ENCODE measurements at regions not wholly inside any gene's neighbourhood (a gene's known extent, or its start where the extent isn't known, plus 50 kb on each side); places are given as distances from the start of the nearest gene placed in this dataset.
"Not testable (repeated sequence)": the region's sequence is repeated elsewhere in the genome, so short reads cannot be mapped to it uniquely, and the experiment has no call there.

DNA sequence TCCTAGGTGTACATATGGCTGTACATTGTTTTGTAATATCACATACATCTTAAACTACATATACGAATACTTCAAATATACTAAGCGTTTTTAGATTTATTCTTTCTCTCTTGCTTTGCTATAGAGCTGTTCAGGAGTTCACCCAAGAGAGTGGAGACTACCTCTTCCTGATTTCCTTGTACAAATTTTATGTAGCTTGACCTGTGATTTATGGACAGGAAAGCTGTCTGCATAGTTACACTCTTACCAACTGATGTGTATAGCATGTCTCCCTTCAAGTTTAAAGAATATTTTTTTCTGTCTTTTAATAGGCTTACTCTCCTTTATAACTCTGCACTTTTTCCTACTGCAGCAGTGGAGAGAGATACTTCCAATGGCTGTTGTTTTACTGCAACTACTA is 428.7 kb downstream of the NDFIP2 start:
- no peak for DNase-seq

DNA sequence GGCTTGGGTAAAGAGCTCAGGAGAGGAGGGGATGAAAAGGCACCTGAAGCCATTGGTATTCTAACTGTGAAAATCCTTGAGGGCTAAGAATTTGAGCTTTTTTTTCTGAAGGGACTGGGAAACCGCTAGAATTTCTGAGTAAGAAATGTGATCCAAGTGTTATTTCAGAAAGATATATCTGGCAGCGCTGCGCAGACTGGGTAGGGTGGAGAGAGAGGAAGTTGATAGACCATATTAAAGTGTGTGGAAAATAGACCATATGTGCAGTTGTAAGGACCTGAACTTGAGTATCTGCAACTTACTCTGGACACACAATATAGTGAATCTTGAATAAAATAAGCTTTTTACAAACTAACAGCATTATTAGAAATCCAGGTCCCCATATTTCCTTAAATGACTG is 427.4 kb downstream of the NDFIP2 start:
- DNase-seq, result no peak

DNA sequence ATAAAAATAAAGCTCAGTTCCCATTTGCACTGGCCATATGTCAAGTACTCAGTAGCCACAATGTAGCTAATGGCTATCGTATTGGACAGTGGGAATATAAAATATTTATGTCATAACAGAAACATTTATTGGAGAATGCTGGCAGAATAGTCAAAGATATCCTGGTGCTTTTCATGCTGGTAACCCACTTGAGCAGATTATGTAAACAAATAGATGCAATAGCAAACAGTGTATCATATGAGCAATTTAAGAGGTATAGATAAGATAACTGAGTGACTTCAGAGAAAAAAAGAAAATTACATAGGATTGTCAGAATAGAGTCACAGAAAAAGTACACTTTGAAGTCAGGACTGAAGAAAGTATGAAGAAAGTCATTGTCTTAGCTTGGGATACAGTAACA is 426.6 kb downstream of the NDFIP2 start:
- no peak for DNase-seq

GRCh38 chr13:79906345-79906744 is 425.4 kb downstream of the NDFIP2 start:
- no peak for DNase-seq

GRCh38 chr13:79905018-79905417 is 424.1 kb downstream of the NDFIP2 start:
- DNase-seq, result no peak

DNA sequence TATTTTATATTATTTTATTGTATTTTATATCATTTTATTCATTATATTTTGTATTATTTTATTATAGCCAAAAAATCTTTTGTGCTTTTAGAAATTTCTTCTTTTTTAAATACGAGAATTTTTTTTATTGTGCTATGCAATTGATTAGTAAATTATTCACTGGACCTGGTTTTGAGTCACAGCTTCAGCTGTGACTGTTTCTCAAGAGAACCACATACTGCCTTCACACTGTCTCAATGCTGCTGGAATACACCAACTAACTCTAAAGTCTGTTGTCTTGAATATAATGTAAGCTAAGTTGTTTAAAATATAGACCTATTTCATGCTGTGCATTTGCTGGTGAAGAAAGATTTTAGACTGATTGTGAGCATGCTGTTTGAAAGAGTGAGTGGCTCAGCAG is 423.6 kb downstream of the NDFIP2 start:
- DNase-seq, result no peak

- DNase-seq, result no peak
Measured at GRCh38 chr13:79901336-79901735, 420.4 kb downstream of the NDFIP2 start.

DNA sequence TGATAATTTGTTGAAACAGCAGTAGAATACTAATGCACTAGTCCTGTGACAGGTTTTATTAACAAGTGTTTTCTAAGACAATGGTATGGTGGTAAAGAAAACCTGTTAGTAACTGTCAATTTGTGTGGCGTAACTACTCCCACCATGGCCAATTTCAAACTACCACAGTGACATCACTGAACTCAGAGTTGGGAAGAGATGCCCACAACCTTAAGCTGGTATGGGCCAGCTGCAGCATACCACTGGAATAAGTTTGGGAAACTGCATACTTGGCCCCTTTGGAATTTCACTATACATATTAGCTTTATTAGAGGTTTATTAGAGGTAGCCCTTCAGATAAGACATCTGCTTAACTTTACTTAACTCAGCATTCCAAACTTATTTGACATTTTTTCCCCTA is 419.4 kb downstream of the NDFIP2 start:
- no peak for DNase-seq

DNA sequence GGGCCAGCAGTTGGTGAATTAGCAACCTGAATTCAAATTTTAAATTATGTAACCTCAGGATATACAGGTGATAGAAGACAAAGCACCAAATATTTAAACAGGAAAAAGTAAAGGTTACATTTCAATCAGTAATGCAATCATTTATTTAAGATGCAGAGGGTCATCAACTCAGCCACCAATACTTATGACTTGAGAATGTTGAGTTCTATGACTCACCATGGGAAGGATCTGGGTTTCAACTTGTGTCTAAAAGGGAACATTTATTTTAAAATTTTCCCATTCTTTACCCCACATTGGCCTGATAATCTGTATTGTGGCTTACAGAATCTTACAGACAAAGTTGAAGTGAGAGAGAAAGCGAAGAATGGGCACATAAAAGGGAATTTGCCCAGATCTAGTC is 418.0 kb downstream of the NDFIP2 start:
- no peak for DNase-seq

- DNase-seq, result no peak
Measured at GRCh38 chr13:79898202-79898826, 417.4 kb downstream of the NDFIP2 start.

GRCh38 chr13:79896851-79897250 is 415.9 kb downstream of the NDFIP2 start:
- no peak for DNase-seq

DNA sequence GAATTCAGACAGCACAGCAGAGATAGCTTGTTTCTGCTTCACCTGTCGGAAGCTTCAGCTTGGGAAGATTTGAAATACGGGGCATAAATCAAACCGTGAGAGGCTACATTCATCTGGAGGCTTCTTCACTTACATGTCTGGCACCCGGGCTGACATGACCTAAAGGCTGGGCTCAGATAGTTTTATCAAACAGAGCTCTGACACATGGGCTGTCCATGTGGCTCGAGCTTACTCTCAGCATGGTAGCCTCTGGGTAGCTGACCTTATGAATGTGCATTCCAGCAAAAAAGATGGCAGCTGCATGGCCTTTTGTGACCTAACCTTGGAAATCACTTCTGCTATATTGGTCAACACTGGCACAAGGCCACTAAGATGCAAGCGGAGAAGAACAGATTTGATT is 414.5 kb downstream of the NDFIP2 start:
- no peak for DNase-seq

- not testable (repeated sequence) for DNase-seq
Measured at GRCh38 chr13:79887278-79887677, 406.3 kb downstream of the NDFIP2 start.

DNA sequence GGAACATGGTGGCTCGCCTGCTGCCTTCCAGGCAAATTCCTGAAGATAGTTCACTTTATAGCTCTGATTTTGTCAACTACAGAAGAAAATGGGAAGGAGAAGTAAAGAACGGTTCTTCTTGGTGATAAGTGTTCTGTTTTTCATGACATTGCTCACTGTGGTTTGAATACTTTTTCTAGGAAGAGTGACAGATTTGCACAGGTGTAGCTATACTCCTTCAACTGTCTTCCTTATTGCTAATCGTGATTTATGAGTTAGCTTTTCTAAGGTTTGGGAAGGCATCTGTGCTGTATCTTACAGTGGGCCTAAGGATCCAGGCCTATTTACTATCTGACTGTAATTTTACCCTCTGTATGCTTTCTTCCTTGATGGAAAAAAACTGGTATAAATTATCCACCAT is 405.6 kb downstream of the NDFIP2 start:
- no peak for DNase-seq

DNA sequence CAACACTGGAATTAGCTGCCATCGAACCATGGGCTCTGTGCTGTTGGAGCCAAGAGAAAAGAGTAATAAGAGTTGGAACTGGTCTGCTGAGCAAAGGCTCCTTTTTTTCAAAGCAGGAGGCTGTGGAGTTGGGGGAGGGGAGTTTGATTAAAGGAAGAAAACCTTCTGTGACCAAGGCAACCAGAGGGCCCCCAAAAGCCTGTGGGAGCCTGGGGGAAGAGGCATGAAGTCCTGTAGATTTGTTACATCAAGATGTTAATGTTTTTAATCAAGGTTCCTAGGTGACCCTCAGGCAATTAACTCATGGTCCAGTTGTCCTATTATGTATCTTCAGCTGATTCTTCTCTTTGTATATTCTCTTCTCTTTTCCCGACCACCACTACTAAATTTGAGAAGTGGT is 403.9 kb downstream of the NDFIP2 start:
- no peak for DNase-seq

- no peak for DNase-seq
Measured at GRCh38 chr13:79883216-79883615, 402.3 kb downstream of the NDFIP2 start.

- no peak for DNase-seq
Measured at GRCh38 chr13:79880818-79881217, 399.9 kb downstream of the NDFIP2 start.

- no peak for DNase-seq
Measured at GRCh38 chr13:79874396-79875360, 393.7 kb downstream of the NDFIP2 start.

DNA sequence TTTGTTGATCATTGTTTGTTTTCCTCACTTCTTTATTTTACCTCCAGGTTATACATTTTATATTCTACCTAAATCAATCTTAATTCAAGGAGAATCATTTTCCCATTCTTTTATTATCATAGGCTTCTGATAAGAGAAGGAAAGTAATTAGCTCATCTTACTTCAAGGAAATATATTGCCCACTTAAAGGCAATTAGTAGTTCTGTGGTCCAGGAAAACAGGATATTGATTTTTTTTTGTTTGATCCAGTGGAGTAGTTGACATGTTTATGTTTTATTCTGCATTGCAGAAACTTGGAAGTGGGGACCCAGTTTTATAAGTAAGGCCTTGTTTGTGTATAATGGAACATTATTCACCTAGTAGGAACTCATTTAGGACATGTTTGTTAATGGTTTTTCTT is 390.6 kb downstream of the NDFIP2 start:
- DNase-seq, result no peak

DNA sequence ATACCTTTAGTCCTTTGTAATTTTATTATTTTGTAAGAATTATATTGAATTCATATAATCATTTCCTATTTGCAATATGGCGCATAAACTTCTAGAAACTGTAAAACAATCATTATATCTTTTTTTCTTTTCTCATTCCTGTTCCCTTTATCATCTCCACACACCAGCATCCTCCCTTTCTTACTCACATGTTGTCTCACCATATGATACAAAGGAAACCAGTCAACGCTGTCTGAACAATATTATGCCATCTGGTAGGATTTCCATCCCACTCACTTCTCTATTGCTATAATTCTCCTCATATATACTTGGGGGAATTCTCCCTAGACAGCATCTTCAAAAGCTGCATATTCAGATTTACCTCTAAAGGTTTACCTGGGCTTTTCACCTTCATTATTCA is 389.8 kb downstream of the NDFIP2 start:
- no peak for DNase-seq

- no peak for DNase-seq
Measured at GRCh38 chr13:79870123-79870522, 389.2 kb downstream of the NDFIP2 start.

- DNase-seq, result no peak
Measured at GRCh38 chr13:79869326-79869725, 388.4 kb downstream of the NDFIP2 start.

DNA sequence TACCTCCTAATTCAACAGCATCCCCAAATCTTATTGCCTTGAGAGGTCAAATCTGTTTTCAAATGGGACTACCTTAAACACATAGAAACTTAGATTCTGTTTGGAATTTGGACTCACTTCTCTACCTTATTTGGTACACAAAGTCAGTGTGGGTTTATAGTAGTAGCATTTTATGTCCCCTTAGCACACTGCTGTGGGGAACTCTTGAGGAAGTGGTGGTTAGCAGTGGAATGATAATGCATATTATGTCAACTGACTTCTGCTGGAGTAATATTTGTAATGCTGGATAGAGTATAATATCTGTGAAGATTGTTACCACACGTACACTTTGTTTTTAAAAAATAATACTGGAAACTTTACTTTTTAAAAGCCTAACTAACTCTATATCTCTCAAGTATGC is 386.3 kb downstream of the NDFIP2 start:
- DNase-seq, result no peak

- no peak for DNase-seq
Measured at GRCh38 chr13:79866436-79866835, 385.5 kb downstream of the NDFIP2 start.

DNA sequence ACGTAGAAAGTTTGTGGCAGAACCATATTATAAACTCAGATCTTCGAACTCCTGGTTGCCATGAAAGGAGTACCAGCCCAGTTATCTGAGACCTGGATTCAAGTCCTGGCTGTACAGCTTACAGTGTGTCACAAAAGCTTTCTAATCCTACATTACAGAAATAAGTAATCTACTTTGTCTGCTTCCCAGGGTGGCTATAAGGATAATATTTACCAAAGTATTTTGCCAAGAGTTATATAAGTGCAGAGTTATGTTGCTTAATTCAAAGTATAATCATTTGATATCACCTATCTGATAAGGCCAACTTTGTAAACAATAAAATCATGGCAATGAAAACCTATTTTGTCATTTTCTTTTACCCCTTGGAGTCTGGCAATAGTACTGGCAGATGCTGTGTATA is 381.6 kb downstream of the NDFIP2 start:
- DNase-seq, result no peak
